Endothelial cell of umbilical vein (primary cell): ENCODE measurements at regions not wholly inside any gene's neighbourhood (a gene's known extent, or its start where the extent isn't known, plus 50 kb on each side); places are given as distances from the start of the nearest gene placed in this dataset.

Source experiments
- BruUV-seq: library from RNA; stranded (reverse); fragments of 400-500 nt; replicated peaks from 2 replicates; lab custom pipeline; 2021; lab: Mats Ljungman, UMichigan
- CTCF ChIA-PET: fragments of 300-600, 350-600 bp; sonication (Branson Sonifier 250); formaldehyde crosslinking; loops from one replicate; lab custom pipeline; 2021; ENCODE audit warnings: antibody characterized with exemption, inconsistent platforms; lab: Charles Lee
- POLR2A ChIA-PET: fragments of 300-600, 350-600 bp; sonication (Branson Sonifier 250); formaldehyde crosslinking; loops from one replicate; lab custom pipeline; 2021; ENCODE audit warnings: antibody characterized with exemption, inconsistent platforms; lab: Charles Lee
- DNase-seq: peaks from one replicate; pipeline ENCODE4 v3.0.0-alpha.2; 2011; ENCODE audit warnings: low read depth, low spot score
- FAIRE-seq: peaks from 2 replicates; lab custom pipeline; 2011; peaks lifted over from hg19 to GRCh38; lab: Jason Lieb, UNC
- H2AFZ ChIP-seq: 2 replicates; pipeline ENCODE4 v1.6.0; 2012; ENCODE audit warnings: low read depth, low read length, control low read depth, inconsistent platforms
- H3K27ac ChIP-seq: 2 replicates; pipeline ENCODE4 v1.5.1; 2011; ENCODE audit warnings: low read depth, mild to moderate bottlenecking, control low read depth, low read length, moderate library complexity; ENCODE audit not compliant: insufficient read depth
- H3K27me3 ChIP-seq, 2 experiments: 2 replicates each; pipeline versions ENCODE4 v1.6.0 to v1.6.1; 2011; ENCODE audit warnings: low read length in 2 of 2, mixed read lengths in 1 of 2; ENCODE audit not compliant: control insufficient read depth in 2 of 2, insufficient read depth in 2 of 2
- H3K36me3 ChIP-seq, 2 experiments: 2 replicates in 1 of 2; 3 replicates in 1 of 2; pipeline ENCODE4 v1.5.1; 2011; ENCODE audit warnings: low read length in 2 of 2, mild to moderate bottlenecking in 1 of 2, moderate library complexity in 1 of 2; ENCODE audit not compliant: control insufficient read depth in 2 of 2, insufficient read depth in 2 of 2; ENCODE audit errors: extremely low read depth in 1 of 2
- H3K4me1 ChIP-seq: 3 replicates; pipeline ENCODE4 v1.5.1; 2011; ENCODE audit warnings: mild to moderate bottlenecking, low read length; ENCODE audit not compliant: control insufficient read depth, insufficient read depth; ENCODE audit errors: extremely low read depth
- H3K4me2 ChIP-seq: 2 replicates; pipeline ENCODE4 v1.6.1; 2011; ENCODE audit warnings: low read length, control low read depth, mixed read lengths; ENCODE audit not compliant: insufficient read depth
- H3K4me3 ChIP-seq, 3 experiments: fragments of 200-600 bp in 1 of 3; sonication (generic), shearing (Covaris generic) in 1 of 3; replicated peaks in 1 of 3; 2 replicates each; pipeline ENCODE4 v1.5.1; 2011 to 2016; ENCODE audit warnings: control low read depth in 3 of 3, low read length in 3 of 3, mild to moderate bottlenecking in 2 of 3, inconsistent platforms in 1 of 3, low read depth in 1 of 3, moderate library complexity in 1 of 3; ENCODE audit not compliant: insufficient read depth in 1 of 3
- H3K79me2 ChIP-seq: 2 replicates; pipeline ENCODE4 v1.6.0; 2012; ENCODE audit warnings: low read length, inconsistent platforms; ENCODE audit not compliant: control insufficient read depth, insufficient read depth
- H3K9ac ChIP-seq: replicated peaks from 2 replicates; pipeline ENCODE3; 2011; ENCODE audit warnings: low read length, control low read depth; ENCODE audit not compliant: insufficient read depth; ENCODE audit errors: extremely low read depth
- H3K9me1 ChIP-seq: replicated peaks from 3 replicates; pipeline ENCODE4 v1.6.0; 2011; ENCODE audit warnings: mild to moderate bottlenecking, low read length; ENCODE audit not compliant: control insufficient read depth, insufficient read depth; ENCODE audit errors: extremely low read depth
- H3K9me3 ChIP-seq: replicated peaks from 2 replicates; pipeline ENCODE4 v1.5.1; 2012; ENCODE audit warnings: low read length, inconsistent platforms; ENCODE audit not compliant: control insufficient read depth, insufficient read depth
- H4K20me1 ChIP-seq: replicated peaks from 2 replicates; pipeline ENCODE3; 2011; ENCODE audit warnings: mild to moderate bottlenecking, low read length; ENCODE audit not compliant: control insufficient read depth, insufficient read depth; ENCODE audit errors: extremely low read depth
- EZH2 ChIP-seq: IDR thresholded peaks from 2 replicates; pipeline ENCODE4 v1.6.1; 2012; ENCODE audit warnings: borderline replicate concordance, low read depth, mild to moderate bottlenecking, moderate library complexity, low read length, inconsistent platforms; ENCODE audit not compliant: severe bottlenecking
- FOS ChIP-seq: IDR thresholded peaks from 2 replicates; pipeline ENCODE4 v1.6.1; 2011; ENCODE audit warnings: mild to moderate bottlenecking, low read length, moderate library complexity, borderline replicate concordance; ENCODE audit not compliant: insufficient read depth
- GATA2 ChIP-seq: IDR thresholded peaks from 2 replicates; pipeline ENCODE4 v1.7.0; 2011; ENCODE audit warnings: low read depth, mild to moderate bottlenecking, moderate library complexity, mixed read lengths, low read length; ENCODE audit not compliant: insufficient read length, insufficient read depth
- MYC ChIP-seq: IDR thresholded peaks from one replicate; pipeline ENCODE4 v1.6.1; 2011; ENCODE audit warnings: mild to moderate bottlenecking, low read depth, low read length
- POLR2A ChIP-seq: IDR thresholded peaks from 2 replicates; pipeline ENCODE4 v1.6.1; 2012; ENCODE audit warnings: low read depth, mild to moderate bottlenecking, control low read depth, low read length
- POLR2AphosphoS5 ChIP-seq: IDR thresholded peaks from 2 replicates; pipeline ENCODE4 v1.6.1; 2012; ENCODE audit warnings: low read depth, mild to moderate bottlenecking, control low read depth, low read length, moderate library complexity; ENCODE audit not compliant: insufficient read depth
- dilution Hi-C: fragments of 300-500 bp; cut with MboI; formaldehyde crosslinking; loops from one replicate; pipeline ENCODE4 v1.15.0; 2019; ENCODE audit warnings: low sequenced_read_pairs; ENCODE audit not compliant: extremely low pct_ligation_motif_present
- intact Hi-C: fragments of 100-400 bp; cut with micrococcal nuclease; formaldehyde crosslinking; loops from one replicate; pipeline ENCODE4 v1.10.0; 2022
- TF ChIP-seq, protein P1 (sequence below), 2 donors: IDR thresholded peaks; 1 replicate in 1 of 2; 2 replicates in 1 of 2; pipeline ENCODE4 v1.5.1; 2011; ENCODE audit warnings: low read length in 2 of 2, mild to moderate bottlenecking in 2 of 2, moderate library complexity in 2 of 2, control low read depth in 1 of 2, inconsistent platforms in 1 of 2, low read depth in 1 of 2; ENCODE audit not compliant: insufficient read depth in 1 of 2; ENCODE audit errors: extremely low read depth in 1 of 2
- TF ChIP-seq, protein P2 (sequence below): IDR thresholded peaks from 2 replicates; pipeline ENCODE4 v1.6.1; 2011; ENCODE audit not compliant: insufficient read depth, insufficient read length

DNA sequence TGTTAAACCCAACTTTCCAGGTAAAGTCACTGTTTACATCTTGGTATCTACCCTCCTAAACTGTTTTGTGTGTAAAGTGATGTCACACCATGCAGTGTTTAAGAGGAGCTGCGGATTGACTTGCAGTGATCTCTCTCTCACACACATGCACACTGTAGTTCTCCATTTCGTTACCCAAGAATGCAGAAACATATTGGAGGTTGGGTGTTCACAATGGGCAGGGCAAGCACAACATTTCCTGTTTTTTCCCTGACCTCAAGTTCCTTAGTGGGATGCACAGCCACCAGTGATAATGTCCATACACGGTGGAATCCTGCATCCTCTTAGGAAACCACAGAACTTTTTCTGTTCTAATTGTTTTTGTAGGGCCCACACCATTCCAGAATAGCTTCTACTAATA lies 85.3 kb upstream of the CFAP20DC start:
- Histone ChIP-seq H3K9me3 (no peaks in the 10 kb centered on the region), H3K9me1 (no peaks in the 10 kb centered on the region), H2AFZ (no peak overlapping the region), H4K20me1 (no peaks in the 10 kb centered on the region), H3K4me3 (no peak overlapping the region), H3K27ac (no peak overlapping the region), H3K27me3 (no peaks in the 10 kb centered on the region), H3K9ac (no peak overlapping the region), H3K4me1 (no peaks in the 10 kb centered on the region), H3K79me2 (no peaks in the 10 kb centered on the region), H3K36me3 (no peaks in the 10 kb centered on the region), H3K4me2 (no peak overlapping the region)
- dilution Hi-C loops, result no loop called here
- FAIRE-seq (no peak), DNase-seq (no peak)
- ChIA-PET CTCF (no interaction called here), POLR2A (no interaction called here)
- TF ChIP-seq GATA2 (no peak), POLR2AphosphoS5 (no peak), POLR2A (no peak), EZH2 (no peak), MYC (no peak), FOS (no peak)
- TF ChIP-seq, protein P1, sequence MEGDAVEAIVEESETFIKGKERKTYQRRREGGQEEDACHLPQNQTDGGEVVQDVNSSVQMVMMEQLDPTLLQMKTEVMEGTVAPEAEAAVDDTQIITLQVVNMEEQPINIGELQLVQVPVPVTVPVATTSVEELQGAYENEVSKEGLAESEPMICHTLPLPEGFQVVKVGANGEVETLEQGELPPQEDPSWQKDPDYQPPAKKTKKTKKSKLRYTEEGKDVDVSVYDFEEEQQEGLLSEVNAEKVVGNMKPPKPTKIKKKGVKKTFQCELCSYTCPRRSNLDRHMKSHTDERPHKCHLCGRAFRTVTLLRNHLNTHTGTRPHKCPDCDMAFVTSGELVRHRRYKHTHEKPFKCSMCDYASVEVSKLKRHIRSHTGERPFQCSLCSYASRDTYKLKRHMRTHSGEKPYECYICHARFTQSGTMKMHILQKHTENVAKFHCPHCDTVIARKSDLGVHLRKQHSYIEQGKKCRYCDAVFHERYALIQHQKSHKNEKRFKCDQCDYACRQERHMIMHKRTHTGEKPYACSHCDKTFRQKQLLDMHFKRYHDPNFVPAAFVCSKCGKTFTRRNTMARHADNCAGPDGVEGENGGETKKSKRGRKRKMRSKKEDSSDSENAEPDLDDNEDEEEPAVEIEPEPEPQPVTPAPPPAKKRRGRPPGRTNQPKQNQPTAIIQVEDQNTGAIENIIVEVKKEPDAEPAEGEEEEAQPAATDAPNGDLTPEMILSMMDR (IDR thresholded peaks at IDR 0.05; ENCODE audit: extremely low read depth in 1 of 2, insufficient read depth in 1 of 2, low read depth in 1 of 2, low read length in 2 of 2), result no peak
- TF ChIP-seq, protein P2, sequence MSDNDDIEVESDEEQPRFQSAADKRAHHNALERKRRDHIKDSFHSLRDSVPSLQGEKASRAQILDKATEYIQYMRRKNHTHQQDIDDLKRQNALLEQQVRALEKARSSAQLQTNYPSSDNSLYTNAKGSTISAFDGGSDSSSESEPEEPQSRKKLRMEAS, result no peak
- BruUV-seq, result no TSS peak
- intact Hi-C loops, result no loop called here
